GM12892 (cell line): ENCODE measurements at regions not wholly inside any gene's neighbourhood (a gene's known extent, or its start where the extent isn't known, plus 50 kb on each side); places are given as distances from the start of the nearest gene placed in this dataset.

Experiments
- POLR2A ChIP-seq: IDR thresholded peaks from 2 replicates; pipeline ENCODE4 v1.6.1; 2011; ENCODE audit warnings: low read depth, low read length, control low read depth
- POLR2AphosphoS5 ChIP-seq: IDR thresholded peaks from 2 replicates; pipeline ENCODE4 v1.6.1; 2011; ENCODE audit warnings: low read depth, low read length, control low read depth
- TAF1 ChIP-seq: IDR thresholded peaks from 2 replicates; pipeline ENCODE4 v1.6.1; 2011; ENCODE audit warnings: low read depth, mild to moderate bottlenecking, control low read depth, low read length, borderline replicate concordance

DNA sequence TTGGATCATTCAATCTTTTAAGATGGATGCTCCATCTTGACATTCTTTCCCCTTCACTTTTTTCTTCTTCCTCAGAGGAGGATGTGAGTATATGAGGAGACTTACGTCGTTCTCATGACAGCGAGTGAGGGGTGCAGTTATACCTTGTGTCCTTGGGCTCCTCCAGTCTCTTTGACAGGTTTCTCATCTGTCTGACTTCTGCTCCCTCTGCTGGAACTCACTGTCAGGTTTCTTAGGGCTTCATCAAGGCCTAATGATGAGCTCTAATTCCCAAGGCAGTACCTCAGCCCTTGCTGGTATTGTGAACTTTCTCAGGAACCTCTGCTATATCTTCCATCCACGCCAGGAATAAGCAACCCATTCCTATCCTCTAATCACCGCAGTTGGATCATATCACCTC, 237.8 kb upstream of the ADGRL3 start:
- TF ChIP-seq POLR2A (no peak), POLR2AphosphoS5 (no peak), TAF1 (no peak)
